Lung (tissue), 11 donors: ENCODE measurements at regions not wholly inside any gene's neighbourhood (a gene's known extent, or its start where the extent isn't known, plus 50 kb on each side); places are given as distances from the start of the nearest gene placed in this dataset.
A peak's percentile ranks its signal among the peaks of the same experiment; 100 is the strongest.

ENCODE experiments used
- ATAC-seq: fragments of 200-7000 bp; cut with Tn5 transposase; one replicate; pipeline ENCODE4 v1.9.1; 2020; ENCODE audit warnings: moderate number of reproducible peaks; ENCODE audit not compliant: insufficient read depth, low FRiP score
- DNase-seq, 3 donors: peaks; one replicate each; pipeline ENCODE4 v3.0.0-alpha.2; 2013 to 2017
- H3K27ac ChIP-seq, 2 donors: one replicate each; pipeline ENCODE4 v1.5.1; 2013; ENCODE audit warnings: mild to moderate bottlenecking in 2 of 2, moderate library complexity in 2 of 2, control low read depth in 1 of 2, inconsistent platforms in 1 of 2, low read depth in 1 of 2, low read length in 1 of 2
- H3K27me3 ChIP-seq, 3 donors: one replicate each; pipeline ENCODE4 v1.5.1; 2013; ENCODE audit warnings: low read length in 2 of 3; ENCODE audit not compliant: control insufficient read depth in 3 of 3, insufficient read depth in 3 of 3
- H3K36me3 ChIP-seq, 4 donors: one replicate each; pipeline ENCODE4 v1.5.1; 2013; ENCODE audit warnings: low read length in 4 of 4, mild to moderate bottlenecking in 1 of 4, moderate library complexity in 1 of 4; ENCODE audit not compliant: control insufficient read depth in 4 of 4, insufficient read depth in 4 of 4
- H3K4me1 ChIP-seq, 5 donors: one replicate each; pipeline ENCODE4 v1.5.1; 2013; ENCODE audit warnings: low read length in 5 of 5, mild to moderate bottlenecking in 2 of 5, moderate library complexity in 1 of 5; ENCODE audit not compliant: control insufficient read depth in 5 of 5, insufficient read depth in 5 of 5
- H3K4me3 ChIP-seq: one replicate; pipeline ENCODE4 v1.5.1; 2013; ENCODE audit warnings: mild to moderate bottlenecking, control low read depth, moderate library complexity
- H3K9ac ChIP-seq, 2 donors: one replicate each; pipeline ENCODE4 v1.5.1; 2013; ENCODE audit warnings: low read length in 2 of 2, control low read depth in 1 of 2; ENCODE audit not compliant: insufficient read depth in 1 of 2
- H3K9me3 ChIP-seq, 4 donors: one replicate each; pipeline ENCODE4 v1.5.1; 2013; ENCODE audit warnings: low read length in 3 of 4, mild to moderate bottlenecking in 1 of 4, moderate library complexity in 1 of 4; ENCODE audit not compliant: control insufficient read depth in 4 of 4, insufficient read depth in 3 of 4
- WGBS, 2 donors: extraction: QIAGEN DNeasy Blood & Tissue Kit; methylation state at CpG; one replicate each; pipeline ENCODE4 v1.1.7; 2013; 5-methylcytosine and 5-hydroxymethylcytosine counted together
- TF ChIP-seq, protein P1 (sequence below): IDR thresholded peaks from 2 replicates; pipeline ENCODE4 v1.5.1; 2012; ENCODE audit warnings: mild to moderate bottlenecking; ENCODE audit errors: control extremely low read depth, extremely low read depth
- donor health status: control.
- donor health status: control.
- donor health status: Bipolar disorder and iron deficiency.
- donor health status: healthy.
- donor health status: DM: yes; HTN: yes; CAD: no.

DNA sequence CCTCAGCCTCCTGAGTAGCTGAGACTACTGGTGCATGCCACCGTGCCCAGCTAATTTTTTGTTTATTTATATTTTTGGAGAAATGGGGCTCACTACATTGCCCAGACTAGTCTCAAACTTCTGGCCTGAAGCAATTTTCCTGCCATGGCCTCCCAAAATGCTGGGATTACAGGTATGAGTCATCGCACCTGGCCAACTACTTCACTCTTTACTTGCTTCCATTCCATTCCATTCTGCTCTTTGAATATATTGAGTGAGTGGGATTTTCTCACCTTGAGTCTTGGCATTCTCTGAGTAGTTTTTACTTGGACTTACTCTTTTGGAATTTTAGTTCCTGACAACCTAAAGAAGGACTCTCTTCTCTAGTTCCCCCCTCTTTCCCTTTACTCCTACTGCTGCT is 93.8 kb upstream of the UNC13C start:
- H3K36me3 ChIP-seq = no peaks in the 10 kb centered on the region
- H3K9me3 ChIP-seq = no peaks in the 10 kb centered on the region
- WGBS, 2 donors = 92 to 95% methylated on average over 2 of the region's 2 CpGs
- DNase-seq = no peak
- H3K9ac ChIP-seq = no peak overlapping the region
- H3K27ac ChIP-seq = no peak overlapping the region
- TF ChIP-seq, protein P1, sequence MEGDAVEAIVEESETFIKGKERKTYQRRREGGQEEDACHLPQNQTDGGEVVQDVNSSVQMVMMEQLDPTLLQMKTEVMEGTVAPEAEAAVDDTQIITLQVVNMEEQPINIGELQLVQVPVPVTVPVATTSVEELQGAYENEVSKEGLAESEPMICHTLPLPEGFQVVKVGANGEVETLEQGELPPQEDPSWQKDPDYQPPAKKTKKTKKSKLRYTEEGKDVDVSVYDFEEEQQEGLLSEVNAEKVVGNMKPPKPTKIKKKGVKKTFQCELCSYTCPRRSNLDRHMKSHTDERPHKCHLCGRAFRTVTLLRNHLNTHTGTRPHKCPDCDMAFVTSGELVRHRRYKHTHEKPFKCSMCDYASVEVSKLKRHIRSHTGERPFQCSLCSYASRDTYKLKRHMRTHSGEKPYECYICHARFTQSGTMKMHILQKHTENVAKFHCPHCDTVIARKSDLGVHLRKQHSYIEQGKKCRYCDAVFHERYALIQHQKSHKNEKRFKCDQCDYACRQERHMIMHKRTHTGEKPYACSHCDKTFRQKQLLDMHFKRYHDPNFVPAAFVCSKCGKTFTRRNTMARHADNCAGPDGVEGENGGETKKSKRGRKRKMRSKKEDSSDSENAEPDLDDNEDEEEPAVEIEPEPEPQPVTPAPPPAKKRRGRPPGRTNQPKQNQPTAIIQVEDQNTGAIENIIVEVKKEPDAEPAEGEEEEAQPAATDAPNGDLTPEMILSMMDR = no peak
- H3K27me3 ChIP-seq = no peaks in the 10 kb centered on the region
- ATAC-seq = no peak
- H3K4me1 ChIP-seq = no peaks in the 10 kb centered on the region
- H3K4me3 ChIP-seq = no peak overlapping the region

DNA sequence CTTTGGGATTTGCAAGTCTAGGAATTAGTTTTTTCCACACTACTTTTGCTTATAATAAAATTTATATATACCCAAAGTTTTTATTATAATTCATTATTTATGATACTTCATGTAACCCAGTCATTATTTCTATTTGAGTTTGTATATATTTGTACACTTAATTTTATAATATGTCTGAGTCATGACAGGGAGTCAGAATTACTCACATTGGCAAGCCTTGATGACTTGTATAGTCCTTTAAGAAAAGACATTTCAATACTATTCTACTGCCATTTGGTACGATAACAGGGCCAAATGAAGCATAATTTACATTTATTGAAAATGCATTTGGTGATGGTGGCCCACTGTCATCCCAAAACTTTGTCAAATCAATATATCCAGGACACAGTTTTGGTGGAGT is 95.9 kb upstream of the UNC13C start:
- no peaks in the 10 kb centered on the region for H3K4me1 ChIP-seq
- no peak overlapping the region for H3K9ac ChIP-seq
- no peak overlapping the region for H3K27ac ChIP-seq
- no peak overlapping the region for H3K4me3 ChIP-seq
- DNase-seq (no peak), ATAC-seq (no peak)
- no peaks in the 10 kb centered on the region for H3K27me3 ChIP-seq
- WGBS, 2 donors = 0% methylated on average over 1 of the region's 1 CpG
- TF ChIP-seq, protein P1 = no peak
- H3K9me3 ChIP-seq = no peaks in the 10 kb centered on the region
- no peaks in the 10 kb centered on the region for H3K36me3 ChIP-seq

DNA sequence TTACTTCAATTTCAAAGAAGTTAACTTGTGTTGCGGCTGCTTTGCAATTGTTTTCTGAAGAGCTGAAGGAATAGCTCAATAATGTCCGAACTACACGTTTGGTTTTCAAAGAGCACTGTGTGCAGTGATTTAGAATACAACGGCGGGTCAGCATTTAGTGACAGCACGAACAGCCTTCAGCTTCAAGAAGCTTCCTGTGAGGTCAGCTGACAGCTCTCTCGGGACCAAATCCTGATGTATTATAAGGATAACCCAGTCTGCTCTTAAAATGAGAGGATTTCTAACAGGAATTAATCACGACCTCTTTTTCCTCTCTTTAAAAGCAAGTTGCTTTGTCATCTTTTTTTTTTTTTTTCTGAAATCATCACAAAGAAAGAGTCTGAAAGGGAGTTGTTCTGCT is 97.9 kb upstream of the UNC13C start:
- Histone ChIP-seq H3K9me3 (no peaks in the 10 kb centered on the region), H3K36me3 (no peaks in the 10 kb centered on the region), H3K4me3 (no peak overlapping the region), H3K9ac (no peak overlapping the region), H3K27ac (no peak overlapping the region), H3K27me3 (no peaks in the 10 kb centered on the region), H3K4me1 (no peaks in the 10 kb centered on the region)
- TF ChIP-seq, protein P1 = no peak
- WGBS, 2 donors = 49 to 62% methylated on average over 8 of the region's 8 CpGs
- DNase-seq (peak in 1 of 3 donors; percentile 37), ATAC-seq (no peak)

DNA sequence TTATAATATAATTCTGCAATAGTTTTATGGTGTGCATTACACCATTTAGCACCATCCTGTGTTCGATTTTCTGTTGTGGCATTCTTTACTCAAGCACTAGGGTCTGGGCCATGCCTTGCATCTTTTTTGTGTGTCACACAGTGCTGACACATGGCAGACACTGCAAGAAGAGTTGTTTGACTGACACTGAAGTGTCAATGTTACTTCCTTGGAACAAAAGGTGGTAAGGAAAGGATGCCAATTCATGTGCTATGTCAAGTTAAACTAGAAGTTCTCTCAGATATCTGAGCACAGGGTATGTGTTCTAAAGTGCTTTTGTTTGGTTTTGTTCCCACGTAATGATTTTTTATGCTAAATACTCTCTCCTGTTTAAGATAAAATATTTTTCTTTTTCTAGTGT is 102.5 kb upstream of the UNC13C start:
- Histone ChIP-seq H3K4me1 (no peaks in the 10 kb centered on the region), H3K36me3 (no peaks in the 10 kb centered on the region), H3K4me3 (no peak overlapping the region), H3K9me3 (no peaks in the 10 kb centered on the region), H3K27ac (no peak overlapping the region), H3K9ac (no peak overlapping the region), H3K27me3 (no peaks in the 10 kb centered on the region)
- TF ChIP-seq, protein P1 = no peak
- 74 to 78% methylated on average over 2 of the region's 2 CpGs for WGBS, 2 donors
- ATAC-seq (no peak), DNase-seq (no peak)
